SJCRH30 (cell line): ENCODE measurements at regions not wholly inside any gene's neighbourhood (a gene's known extent, or its start where the extent isn't known, plus 50 kb on each side); places are given as distances from the start of the nearest gene placed in this dataset.

Experiments used
- DNase-seq, 2 experiments: peaks; one replicate each; pipeline ENCODE4 v3.0.0-alpha.2; 2015 to 2020
- H3K27ac ChIP-seq: fragments of 250-450 bp; sonication (Bioruptor Pico); 2 replicates; pipeline ENCODE4 v1.5.1; 2020; ENCODE audit warnings: mild to moderate bottlenecking, moderate library complexity
- H3K27me3 ChIP-seq: fragments of 250-450 bp; sonication (Bioruptor Pico); 2 replicates; pipeline ENCODE4 v1.5.1; 2020; ENCODE audit warnings: mild to moderate bottlenecking, moderate library complexity
- H3K36me3 ChIP-seq: fragments of 250-450 bp; sonication (Bioruptor Pico); 2 replicates; pipeline ENCODE4 v1.5.1; 2020; ENCODE audit warnings: mild to moderate bottlenecking, moderate library complexity
- H3K4me1 ChIP-seq: fragments of 250-450 bp; sonication (Bioruptor Pico); 2 replicates; pipeline ENCODE4 v1.5.1; 2020; ENCODE audit warnings: mild to moderate bottlenecking, moderate library complexity
- H3K4me3 ChIP-seq: fragments of 250-450 bp; sonication (Bioruptor Pico); 2 replicates; pipeline ENCODE4 v1.5.1; 2020; ENCODE audit warnings: mild to moderate bottlenecking, moderate library complexity
- H3K9me3 ChIP-seq: fragments of 250-450 bp; sonication (Bioruptor Pico); replicated peaks from 2 replicates; pipeline ENCODE4 v1.5.1; 2020; ENCODE audit warnings: mild to moderate bottlenecking, moderate library complexity

DNA sequence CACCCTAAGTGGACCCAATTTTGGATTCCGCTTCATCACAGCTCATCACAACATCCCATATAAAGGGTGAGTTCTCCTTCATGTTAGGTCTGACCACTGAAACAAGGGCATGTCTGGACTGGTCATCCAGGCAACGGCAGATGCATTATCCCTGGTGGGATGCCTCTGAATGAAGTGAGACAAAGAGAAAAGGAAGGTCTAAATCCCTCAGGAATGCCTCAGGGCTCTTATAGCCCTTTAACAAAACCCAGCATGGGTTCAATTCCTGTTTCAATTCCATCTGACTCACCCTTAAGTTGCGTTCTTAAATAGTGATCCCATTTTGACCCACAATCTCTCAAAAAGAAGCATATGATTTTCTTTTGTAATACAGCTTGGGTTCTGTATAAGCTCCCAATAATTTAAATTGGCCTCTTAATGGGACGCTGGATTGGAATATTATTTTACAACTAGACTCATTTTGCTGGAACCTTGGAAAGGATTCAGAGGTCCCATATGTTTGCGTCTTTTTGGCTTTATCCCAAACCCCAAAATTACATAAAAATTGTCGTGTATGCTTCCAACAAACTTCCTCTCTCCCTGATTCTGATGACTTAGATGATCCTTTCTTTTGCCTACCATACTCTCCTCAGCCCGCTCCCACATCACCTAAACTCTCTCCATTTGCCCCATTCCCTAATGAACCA lies 287.4 kb upstream of the ZP4 start:
- Histone ChIP-seq H3K27ac (no peak overlapping the region), H3K4me1 (no peaks in the 10 kb centered on the region), H3K27me3 (no peaks in the 10 kb centered on the region), H3K4me3 (no peak overlapping the region), H3K36me3 (no peaks in the 10 kb centered on the region), H3K9me3 (no peaks in the 10 kb centered on the region)
- DNase-seq = peak; percentile 16 to 52

DNA sequence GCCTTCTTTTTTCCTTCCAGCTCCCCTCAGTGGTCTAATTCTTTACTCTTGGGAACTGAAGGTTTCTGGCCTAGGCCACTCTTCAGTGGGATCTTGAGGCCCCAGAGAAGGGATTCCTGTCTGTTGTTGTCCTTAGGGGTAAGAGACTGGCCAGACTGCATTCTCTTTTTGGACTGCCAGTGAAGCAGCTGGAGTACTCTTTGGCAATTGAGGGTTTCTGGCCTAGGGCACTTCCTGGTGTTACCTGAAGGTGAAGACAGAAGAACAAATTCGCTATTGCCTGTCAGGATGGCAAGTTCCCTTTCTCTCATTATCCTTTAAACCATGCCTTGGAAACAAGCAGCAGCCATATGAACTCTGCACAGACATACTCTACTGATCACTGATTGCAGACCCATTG lies 286.6 kb upstream of the ZP4 start:
- H3K4me1 ChIP-seq = no peaks in the 10 kb centered on the region
- H3K27me3 ChIP-seq = no peaks in the 10 kb centered on the region
- H3K27ac ChIP-seq = no peak overlapping the region
- H3K36me3 ChIP-seq = no peaks in the 10 kb centered on the region
- no peak overlapping the region for H3K4me3 ChIP-seq
- no peak for DNase-seq
- no peaks in the 10 kb centered on the region for H3K9me3 ChIP-seq

DNA sequence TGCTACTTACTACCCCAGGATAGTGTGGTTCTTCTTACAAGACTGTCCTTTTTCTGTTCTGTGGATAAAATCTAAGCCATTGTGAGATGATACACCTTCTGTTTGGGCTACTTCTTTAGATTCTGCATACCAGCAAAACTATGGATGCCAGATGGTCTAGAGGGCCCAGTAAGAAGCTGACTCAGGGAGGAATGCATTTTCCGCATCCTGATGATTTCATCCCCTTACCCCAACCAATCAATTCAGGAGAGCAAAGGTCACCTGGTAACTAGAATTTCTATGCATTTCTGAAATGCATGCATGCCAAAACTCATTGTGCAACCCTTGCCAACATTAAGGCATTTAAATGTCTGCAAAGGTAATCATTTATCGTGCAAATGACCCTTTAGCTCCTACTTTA lies 285.7 kb upstream of the ZP4 start:
- H3K36me3 ChIP-seq = no peaks in the 10 kb centered on the region
- H3K4me1 ChIP-seq = no peaks in the 10 kb centered on the region
- H3K27me3 ChIP-seq = no peaks in the 10 kb centered on the region
- H3K9me3 ChIP-seq = no peaks in the 10 kb centered on the region
- H3K4me3 ChIP-seq = no peak overlapping the region
- no peak overlapping the region for H3K27ac ChIP-seq
- no peak for DNase-seq

DNA sequence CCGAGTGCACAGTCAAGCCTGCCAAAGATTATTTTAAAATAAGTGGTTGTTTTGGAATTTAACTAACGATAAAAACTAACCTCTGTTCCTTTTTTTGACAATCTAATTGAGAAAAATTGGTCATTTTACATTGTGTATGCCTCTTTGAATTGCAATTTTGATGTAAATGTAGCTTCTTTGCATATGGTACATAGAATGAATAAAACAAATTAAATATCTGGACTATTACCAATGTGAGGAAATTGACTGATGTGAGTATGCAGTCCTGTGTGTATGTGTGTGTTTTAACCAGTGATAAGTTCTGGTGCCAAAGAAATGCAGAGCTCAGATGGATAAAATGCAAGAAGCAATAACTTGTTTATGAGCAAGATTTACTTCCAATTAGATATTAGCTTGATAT lies 281.3 kb upstream of the ZP4 start:
- no peaks in the 10 kb centered on the region for H3K27me3 ChIP-seq
- H3K4me1 ChIP-seq = no peaks in the 10 kb centered on the region
- no peak overlapping the region for H3K4me3 ChIP-seq
- no peaks in the 10 kb centered on the region for H3K9me3 ChIP-seq
- H3K27ac ChIP-seq = no peak overlapping the region
- no peaks in the 10 kb centered on the region for H3K36me3 ChIP-seq
- no peak for DNase-seq

DNA sequence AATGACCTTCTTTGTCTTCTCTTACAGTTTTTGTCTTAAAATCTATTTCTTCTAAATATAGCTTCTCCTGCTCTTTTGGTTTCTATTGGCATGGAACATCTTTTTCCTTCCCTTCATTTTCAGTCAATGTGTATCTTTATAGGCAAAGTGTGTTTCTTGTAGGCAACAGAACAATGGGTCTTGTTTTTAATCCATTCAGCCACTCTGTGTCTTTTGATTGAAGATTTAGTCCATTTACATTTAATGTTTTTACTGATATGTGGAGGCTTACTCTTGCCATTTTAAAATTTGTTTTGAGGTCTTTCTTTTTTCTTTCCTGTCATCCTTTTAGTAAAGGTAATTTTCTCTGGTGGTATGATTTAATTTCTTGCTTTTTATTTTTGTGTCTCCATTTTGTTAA lies 271.2 kb upstream of the ZP4 start:
- H3K4me1 ChIP-seq = no peaks in the 10 kb centered on the region
- no peaks in the 10 kb centered on the region for H3K27me3 ChIP-seq

DNA sequence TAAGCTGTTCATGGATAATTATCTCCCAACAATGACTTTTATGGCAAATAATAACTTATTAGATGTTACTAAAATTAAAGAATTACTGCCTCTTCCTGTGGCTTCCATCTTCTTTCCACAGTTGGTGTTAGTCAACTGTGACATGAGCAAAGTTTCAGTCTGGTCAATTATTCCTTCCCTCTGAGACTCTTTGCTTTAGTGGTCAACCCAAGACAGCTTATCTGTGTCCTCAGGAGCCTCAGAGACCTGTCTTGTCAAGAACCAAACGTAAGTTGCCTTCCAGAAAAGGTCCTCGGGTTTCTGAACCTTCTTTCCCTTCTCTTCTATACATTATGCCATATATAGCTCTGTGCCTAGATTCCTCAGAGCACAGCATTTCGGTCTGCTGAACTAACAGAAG lies 263.2 kb upstream of the ZP4 start:
- H3K27me3 ChIP-seq = no peaks in the 10 kb centered on the region
- no peak overlapping the region for H3K27ac ChIP-seq
- 0 out of 2 replicates have a peak, but pooled peaks cover 2% of the 10 kb centered on the region for H3K4me1 ChIP-seq
- DNase-seq = no peak
- H3K4me3 ChIP-seq = no peak overlapping the region
- H3K9me3 ChIP-seq = no peaks in the 10 kb centered on the region
- H3K36me3 ChIP-seq = no peaks in the 10 kb centered on the region

More for the DNA sequence above, 271.2 kb upstream of the ZP4 start:
- DNase-seq = no peak
- H3K27ac ChIP-seq = no peak overlapping the region
- no peaks in the 10 kb centered on the region for H3K9me3 ChIP-seq
- H3K36me3 ChIP-seq = no peaks in the 10 kb centered on the region
- H3K4me3 ChIP-seq = no peak overlapping the region

DNA sequence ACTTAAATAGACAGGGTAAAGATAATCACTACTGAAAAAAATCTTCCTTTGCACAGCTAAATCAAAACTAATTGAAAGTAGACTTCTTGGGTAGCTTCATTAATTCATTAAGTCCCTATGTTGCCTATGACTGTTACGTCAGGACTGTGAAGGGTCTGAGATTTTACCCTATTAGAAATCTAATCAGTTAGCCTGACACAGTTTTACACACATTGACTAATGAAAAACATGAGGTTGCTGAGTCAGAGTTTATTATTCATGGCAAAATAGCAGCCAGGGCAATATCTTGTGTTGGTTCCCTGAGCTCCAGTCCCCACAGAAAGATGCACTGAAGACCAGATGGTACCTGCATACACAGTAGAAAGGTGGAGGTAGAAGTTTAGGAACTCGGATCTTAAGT lies 262.5 kb upstream of the ZP4 start:
- no peak overlapping the region for H3K4me3 ChIP-seq
- H3K27ac ChIP-seq = no peak overlapping the region
- no peak for DNase-seq

DNA sequence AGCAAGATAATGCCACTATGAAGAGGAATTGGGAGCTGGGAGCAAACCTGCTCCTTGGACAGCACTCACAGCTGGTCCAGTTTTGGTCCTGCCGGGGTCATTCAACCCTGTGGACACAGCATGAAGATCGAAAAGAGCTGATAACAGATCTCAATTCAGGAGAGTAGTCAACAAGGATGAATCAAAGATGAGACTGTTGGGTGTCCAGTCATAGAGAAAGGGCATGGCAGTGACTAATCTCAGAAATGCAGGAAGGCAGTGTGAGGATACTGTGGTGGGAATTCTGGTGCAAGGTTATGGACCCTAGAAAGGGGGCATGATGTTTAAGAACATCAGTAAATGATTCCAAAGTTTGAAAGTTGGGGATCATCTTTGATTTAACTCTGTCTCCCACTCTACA lies 261.4 kb upstream of the ZP4 start:
- H3K27me3 ChIP-seq = no peaks in the 10 kb centered on the region
- H3K9me3 ChIP-seq = no peaks in the 10 kb centered on the region
- H3K4me3 ChIP-seq = no peak overlapping the region
- H3K4me1 ChIP-seq = 0 out of 2 replicates have a peak, but pooled peaks cover 2% of the 10 kb centered on the region
- no peaks in the 10 kb centered on the region for H3K36me3 ChIP-seq
- H3K27ac ChIP-seq = no peak overlapping the region
- no peak for DNase-seq

More for the DNA sequence above, 262.5 kb upstream of the ZP4 start:
- Histone ChIP-seq H3K4me1 (0 out of 2 replicates have a peak, but pooled peaks cover 2% of the 10 kb centered on the region), H3K9me3 (no peaks in the 10 kb centered on the region), H3K36me3 (no peaks in the 10 kb centered on the region), H3K27me3 (no peaks in the 10 kb centered on the region)

DNA sequence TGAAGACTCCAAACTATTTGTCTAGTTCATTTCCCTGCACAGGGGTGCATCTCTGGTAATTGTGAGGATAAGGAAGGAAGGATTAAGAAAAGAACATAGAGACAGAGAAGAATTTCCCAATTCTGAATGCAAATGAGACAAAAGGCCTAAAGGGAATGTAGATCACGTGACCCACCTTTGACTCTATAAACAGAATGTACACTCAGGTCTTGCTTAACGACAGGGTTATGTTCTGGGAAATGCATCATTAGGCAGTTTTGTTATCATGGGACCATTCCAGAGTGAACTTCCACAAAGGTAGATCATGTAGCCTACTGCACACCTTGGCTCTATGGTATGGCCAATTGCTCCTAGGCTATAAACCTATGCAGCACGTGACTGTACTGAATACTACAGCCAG lies 252.3 kb upstream of the ZP4 start:
- no peak for DNase-seq
- H3K27ac ChIP-seq = no peak overlapping the region

DNA sequence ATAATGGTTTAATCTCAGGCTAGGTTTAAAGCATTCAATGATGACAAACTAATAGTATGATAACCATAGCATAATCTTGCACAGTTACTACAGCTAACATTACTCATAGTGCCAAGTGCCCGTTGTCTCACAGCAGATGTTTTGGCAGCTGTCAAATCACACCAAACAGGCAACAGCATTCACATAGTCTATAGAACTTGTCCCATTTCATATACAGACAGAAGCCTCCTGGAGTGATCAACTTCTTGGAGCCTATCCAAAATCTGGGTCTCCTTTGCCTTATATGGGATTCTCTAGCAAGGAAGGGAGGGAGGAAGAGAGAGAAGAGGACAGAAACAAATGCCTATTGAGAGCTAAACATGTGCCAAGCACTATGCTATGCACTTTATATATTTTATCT lies 250.6 kb upstream of the ZP4 start:
- H3K27me3 ChIP-seq = no peaks in the 10 kb centered on the region
- no peak overlapping the region for H3K27ac ChIP-seq
- H3K4me1 ChIP-seq = no peaks in the 10 kb centered on the region
- H3K36me3 ChIP-seq = no peaks in the 10 kb centered on the region
- H3K9me3 ChIP-seq = no peaks in the 10 kb centered on the region
- no peak overlapping the region for H3K4me3 ChIP-seq
- DNase-seq = peak; percentile 2 to 56

More for the DNA sequence above, 252.3 kb upstream of the ZP4 start:
- Histone ChIP-seq H3K9me3 (no peaks in the 10 kb centered on the region), H3K36me3 (no peaks in the 10 kb centered on the region), H3K4me1 (no peaks in the 10 kb centered on the region), H3K27me3 (no peaks in the 10 kb centered on the region), H3K4me3 (no peak overlapping the region)

DNA sequence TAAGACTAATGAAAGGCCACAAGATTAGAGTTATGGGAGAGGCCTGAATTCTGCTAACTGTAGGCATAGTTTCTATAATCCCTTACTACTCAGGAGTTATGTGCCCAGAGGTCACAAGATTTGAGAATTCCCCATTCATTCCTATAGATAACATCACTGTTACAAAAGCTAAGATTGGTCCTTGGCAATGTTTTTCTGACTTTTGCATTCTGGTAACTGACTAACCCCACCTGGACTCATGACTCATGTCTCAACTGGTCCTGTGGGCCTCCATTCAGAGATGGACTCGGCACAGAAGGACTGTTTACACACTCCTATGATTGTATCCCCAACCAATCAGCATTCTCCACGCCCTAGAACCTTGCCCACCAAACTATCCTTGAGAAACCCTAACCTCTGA lies 249.0 kb upstream of the ZP4 start:
- no peaks in the 10 kb centered on the region for H3K36me3 ChIP-seq
- DNase-seq = no peak
- no peaks in the 10 kb centered on the region for H3K4me1 ChIP-seq
- H3K27me3 ChIP-seq = no peaks in the 10 kb centered on the region
- no peak overlapping the region for H3K4me3 ChIP-seq
- H3K27ac ChIP-seq = no peak overlapping the region
- no peaks in the 10 kb centered on the region for H3K9me3 ChIP-seq

DNA sequence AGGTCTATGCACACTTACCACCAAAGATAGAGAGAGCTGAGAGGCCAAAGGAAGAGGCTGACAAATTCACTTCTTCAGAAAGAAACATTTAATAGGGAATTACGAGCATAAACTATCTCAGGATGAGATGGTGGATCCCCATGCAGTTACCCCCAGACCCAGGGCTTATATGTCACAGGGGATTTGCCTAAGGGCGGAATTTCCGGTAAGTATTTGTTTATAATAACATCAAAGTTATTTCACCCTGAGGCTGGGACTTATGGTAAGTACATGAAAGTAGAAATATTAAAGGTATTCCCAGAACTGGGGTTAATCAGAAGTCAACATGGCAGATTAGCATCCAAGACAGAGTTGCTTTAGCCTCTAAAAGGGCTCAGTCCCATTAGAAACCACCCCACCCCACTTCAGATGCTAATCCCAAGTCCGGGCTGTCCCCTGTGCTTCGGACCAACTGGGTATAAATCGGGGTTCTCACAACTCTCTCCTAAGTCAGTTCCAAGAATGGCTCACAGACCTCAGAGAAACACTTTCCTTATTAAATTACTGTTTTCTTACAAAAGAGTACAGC lies 247.4 kb upstream of the ZP4 start:
- no peak for DNase-seq
- no peaks in the 10 kb centered on the region for H3K9me3 ChIP-seq
- H3K36me3 ChIP-seq = no peaks in the 10 kb centered on the region
- H3K4me3 ChIP-seq = no peak overlapping the region
- H3K4me1 ChIP-seq = no peaks in the 10 kb centered on the region
- H3K27ac ChIP-seq = no peak overlapping the region
- H3K27me3 ChIP-seq = no peaks in the 10 kb centered on the region

DNA sequence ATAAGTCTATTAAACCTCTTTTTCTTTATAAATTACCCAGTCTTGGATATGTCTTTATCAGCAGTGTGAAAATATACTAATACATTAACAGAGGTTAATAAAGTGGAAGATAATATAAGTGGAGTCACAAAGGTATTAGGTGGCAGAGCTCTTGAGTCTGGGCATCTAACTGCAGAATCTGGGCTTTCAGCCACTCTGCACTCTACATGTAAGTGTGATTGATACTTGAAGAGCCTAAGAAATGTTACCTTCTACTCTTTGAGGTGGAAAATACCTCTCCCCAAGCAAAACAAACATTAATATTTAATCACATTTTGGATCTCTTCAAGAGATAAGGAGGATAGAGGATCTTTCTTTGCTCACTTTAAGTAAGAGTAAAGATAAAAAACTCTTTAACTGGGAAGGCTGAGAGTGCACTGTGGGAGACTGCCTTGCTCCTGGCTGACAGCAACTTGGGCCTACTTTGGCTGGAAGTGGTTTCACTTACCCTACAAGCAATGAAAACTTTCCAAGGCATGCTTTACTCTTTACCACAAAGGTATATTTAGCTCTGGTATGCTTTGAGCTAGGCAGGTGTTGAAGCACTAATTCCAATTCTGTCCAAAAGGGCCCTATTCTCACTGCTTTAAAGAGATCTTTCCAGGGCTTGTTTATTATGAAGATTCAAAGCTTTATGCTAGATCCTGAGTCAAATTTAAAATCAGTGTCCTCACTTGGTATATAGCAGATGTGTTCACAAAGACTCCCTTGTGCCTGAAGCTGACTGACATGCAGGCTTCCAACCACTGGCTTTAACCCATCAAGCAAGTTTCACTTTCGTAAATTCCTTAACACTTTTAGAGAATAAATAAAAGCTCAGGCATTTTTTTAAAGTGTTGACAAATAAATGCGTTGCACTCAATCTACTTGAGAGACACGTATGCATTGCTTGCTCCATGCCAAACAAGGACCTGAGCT lies 245.3 kb upstream of the ZP4 start:
- no peak for DNase-seq
- no peak overlapping the region for H3K4me3 ChIP-seq
- H3K27me3 ChIP-seq = no peaks in the 10 kb centered on the region

DNA sequence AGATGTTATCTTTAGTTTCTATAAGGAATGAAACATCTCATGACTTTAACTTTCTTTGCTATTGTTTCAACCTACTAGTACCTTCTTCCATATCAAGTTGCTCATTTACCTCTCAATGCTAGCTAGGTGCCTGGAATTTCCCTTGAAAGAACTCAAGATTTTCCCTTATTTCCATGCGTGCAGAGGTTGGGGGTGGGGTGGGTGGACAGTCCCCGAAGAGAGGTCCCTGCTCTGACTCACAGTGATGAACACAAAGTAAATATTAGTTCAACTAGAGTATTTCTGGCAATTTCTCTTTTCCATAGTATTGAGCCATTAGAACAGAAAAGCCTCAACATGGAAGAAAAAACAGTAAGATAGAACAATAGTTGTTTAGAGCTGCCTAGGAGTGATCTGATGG lies 239.0 kb upstream of the ZP4 start:
- Histone ChIP-seq H3K4me1 (no peaks in the 10 kb centered on the region), H3K36me3 (no peaks in the 10 kb centered on the region), H3K27ac (no peak overlapping the region), H3K9me3 (no peaks in the 10 kb centered on the region), H3K4me3 (no peak overlapping the region), H3K27me3 (no peaks in the 10 kb centered on the region)
- no peak for DNase-seq

More for the DNA sequence above, 245.3 kb upstream of the ZP4 start:
- no peak overlapping the region for H3K27ac ChIP-seq
- H3K4me1 ChIP-seq = no peaks in the 10 kb centered on the region
- no peaks in the 10 kb centered on the region for H3K36me3 ChIP-seq
- no peaks in the 10 kb centered on the region for H3K9me3 ChIP-seq

DNA sequence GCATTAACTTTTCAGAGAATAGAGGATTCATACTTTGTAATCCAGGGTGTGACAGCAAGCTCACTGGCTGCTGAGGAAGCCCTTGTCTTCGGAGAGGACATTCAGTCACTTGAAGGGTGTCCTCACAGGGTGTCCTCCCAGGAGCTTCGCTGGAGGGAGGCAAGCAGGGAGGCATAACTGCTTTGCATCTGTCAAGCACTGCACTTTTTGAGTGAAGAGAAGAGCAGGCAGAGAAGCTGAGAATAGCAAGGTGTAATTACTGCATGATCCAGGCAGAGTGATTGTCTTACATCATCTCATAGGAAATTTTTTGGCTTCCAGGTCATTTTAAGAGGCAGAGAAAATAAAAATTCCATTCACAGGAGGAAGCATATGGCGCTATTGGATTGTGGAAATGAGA lies 232.5 kb upstream of the ZP4 start:
- Histone ChIP-seq H3K27ac (no peak overlapping the region), H3K9me3 (no peaks in the 10 kb centered on the region), H3K4me1 (no peaks in the 10 kb centered on the region), H3K27me3 (no peaks in the 10 kb centered on the region), H3K4me3 (no peak overlapping the region), H3K36me3 (no peaks in the 10 kb centered on the region)
- DNase-seq = no peak
